Epithelial cell of proximal tubule (primary cell): ENCODE measurements at regions not wholly inside any gene's neighbourhood (a gene's known extent, or its start where the extent isn't known, plus 50 kb on each side); places are given as distances from the start of the nearest gene placed in this dataset.
"Not testable (repeated sequence)": the region's sequence is repeated elsewhere in the genome, so short reads cannot be mapped to it uniquely, and the experiment has no call there.

Source experiments
- DNase-seq: peaks from one replicate; pipeline ENCODE4 v3.0.0-alpha.2; 2011; ENCODE audit warnings: low read depth
- H3K4me3 ChIP-seq: 2 replicates; pipeline ENCODE4 v1.5.1; 2011; ENCODE audit warnings: low read depth, mild to moderate bottlenecking, low read length
- TF ChIP-seq, protein P1 (sequence below): conservative IDR thresholded peaks from 2 replicates; pipeline ENCODE4 v1.5.1; 2012; ENCODE audit warnings: low read depth, mild to moderate bottlenecking, low read length

DNA sequence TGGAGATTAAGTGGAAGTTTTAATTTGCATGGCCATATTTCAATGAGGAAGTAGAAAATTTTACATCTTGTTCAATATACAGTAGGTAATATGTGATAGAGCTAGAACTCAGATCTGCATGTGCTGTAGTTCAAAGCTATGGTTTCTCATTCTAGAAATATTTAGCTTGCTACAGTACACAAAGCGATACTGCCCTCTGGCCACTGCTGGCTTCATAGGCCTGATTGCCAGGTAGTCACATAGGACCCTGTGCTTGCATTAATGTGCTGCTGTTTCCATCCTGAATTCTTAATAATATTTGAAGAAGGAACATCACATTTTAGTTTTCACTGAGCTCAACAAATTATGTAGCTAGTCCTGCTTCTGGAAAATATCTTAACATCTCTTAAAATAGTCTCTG, 87.0 kb downstream of the PLSCR2 start:
- TF ChIP-seq, protein P1, sequence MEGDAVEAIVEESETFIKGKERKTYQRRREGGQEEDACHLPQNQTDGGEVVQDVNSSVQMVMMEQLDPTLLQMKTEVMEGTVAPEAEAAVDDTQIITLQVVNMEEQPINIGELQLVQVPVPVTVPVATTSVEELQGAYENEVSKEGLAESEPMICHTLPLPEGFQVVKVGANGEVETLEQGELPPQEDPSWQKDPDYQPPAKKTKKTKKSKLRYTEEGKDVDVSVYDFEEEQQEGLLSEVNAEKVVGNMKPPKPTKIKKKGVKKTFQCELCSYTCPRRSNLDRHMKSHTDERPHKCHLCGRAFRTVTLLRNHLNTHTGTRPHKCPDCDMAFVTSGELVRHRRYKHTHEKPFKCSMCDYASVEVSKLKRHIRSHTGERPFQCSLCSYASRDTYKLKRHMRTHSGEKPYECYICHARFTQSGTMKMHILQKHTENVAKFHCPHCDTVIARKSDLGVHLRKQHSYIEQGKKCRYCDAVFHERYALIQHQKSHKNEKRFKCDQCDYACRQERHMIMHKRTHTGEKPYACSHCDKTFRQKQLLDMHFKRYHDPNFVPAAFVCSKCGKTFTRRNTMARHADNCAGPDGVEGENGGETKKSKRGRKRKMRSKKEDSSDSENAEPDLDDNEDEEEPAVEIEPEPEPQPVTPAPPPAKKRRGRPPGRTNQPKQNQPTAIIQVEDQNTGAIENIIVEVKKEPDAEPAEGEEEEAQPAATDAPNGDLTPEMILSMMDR, result peak; percentile 60
- no peak overlapping the region for H3K4me3 ChIP-seq
- DNase-seq, result no peak

DNA sequence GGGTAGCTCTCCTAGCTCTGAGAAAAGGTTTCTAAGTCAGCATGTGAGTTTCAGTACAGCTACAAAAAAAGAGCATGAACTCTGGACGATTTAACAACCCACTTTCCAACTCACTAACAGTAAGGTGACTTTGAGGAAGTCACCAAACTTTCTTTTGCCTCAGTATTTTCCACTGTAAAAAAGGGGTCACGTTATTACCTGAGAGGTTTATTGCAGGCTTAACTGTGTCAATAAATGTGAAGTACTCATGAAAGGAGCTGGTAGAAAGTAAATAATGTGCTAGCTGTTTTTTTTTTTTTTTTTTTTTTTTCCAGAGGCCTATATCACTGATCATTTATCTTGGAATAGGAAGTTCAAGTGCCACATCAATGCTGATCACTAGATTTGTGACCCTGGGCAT, 89.3 kb downstream of the PLSCR2 start:
- TF ChIP-seq, protein P1, result no peak
- no peak for DNase-seq
- H3K4me3 ChIP-seq, result no peak overlapping the region

DNA sequence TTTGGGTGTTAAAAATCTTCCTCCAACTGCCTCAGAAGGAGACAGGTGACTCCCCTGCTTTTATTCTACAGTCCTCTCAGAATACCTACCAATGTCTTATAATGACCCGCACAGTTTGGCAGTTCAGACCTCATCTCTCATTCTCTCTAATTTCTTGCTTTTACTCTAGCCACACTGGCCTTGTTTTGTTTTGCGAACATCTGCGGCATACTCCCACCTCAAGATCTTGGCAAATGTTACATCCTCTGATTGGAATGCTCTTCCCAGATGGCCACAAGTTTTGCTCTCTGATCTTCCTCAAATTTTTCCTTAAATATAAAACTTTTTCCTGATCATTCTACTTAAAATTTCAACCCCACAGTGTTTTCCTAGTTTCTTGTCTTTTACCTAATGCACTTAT, 94.1 kb downstream of the PLSCR2 start:
- no peak for DNase-seq
- no peak overlapping the region for H3K4me3 ChIP-seq
- TF ChIP-seq, protein P1, result no peak

DNA sequence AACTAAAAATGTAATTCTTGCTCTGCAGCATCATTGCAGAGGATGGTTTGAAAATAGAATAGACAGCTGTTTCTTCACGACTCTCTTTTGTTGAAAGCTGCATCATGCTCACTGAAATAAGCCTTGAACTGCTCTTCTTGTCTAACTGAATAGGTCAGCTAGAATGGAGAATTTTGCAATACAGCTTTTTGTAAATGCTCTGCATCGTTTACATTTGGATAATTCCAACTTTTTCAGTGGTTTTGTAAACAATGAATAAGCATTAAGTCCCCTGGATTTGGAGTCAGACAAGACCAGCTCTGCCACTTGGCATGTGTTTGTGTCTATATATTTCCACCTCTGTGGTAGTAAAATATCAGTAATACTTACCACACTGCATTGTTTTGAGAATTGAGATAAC, 95.2 kb downstream of the PLSCR2 start:
- TF ChIP-seq, protein P1, result no peak
- DNase-seq, result no peak
- no peak overlapping the region for H3K4me3 ChIP-seq

DNA sequence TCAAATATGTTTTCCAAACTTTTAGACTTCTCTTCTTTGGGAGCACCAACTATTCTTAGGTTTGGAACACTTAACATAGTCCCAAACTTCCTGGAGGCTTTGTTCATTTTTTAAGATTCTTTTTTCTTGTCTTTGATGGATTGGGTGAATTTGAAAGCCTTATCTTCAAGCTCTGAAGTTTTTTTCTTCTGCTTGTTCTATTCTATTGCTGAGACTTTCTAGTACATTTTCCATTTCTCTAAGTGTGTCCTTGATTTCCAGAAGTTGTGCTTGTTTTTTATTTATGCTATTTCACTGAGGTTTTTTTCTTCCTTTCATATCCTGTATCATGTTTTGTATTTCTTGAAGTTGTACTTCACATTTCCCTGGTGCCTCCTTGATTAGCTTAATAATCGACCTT, 97.5 kb downstream of the PLSCR2 start:
- no peak for DNase-seq
- TF ChIP-seq, protein P1, result no peak
- no peak overlapping the region for H3K4me3 ChIP-seq

DNA sequence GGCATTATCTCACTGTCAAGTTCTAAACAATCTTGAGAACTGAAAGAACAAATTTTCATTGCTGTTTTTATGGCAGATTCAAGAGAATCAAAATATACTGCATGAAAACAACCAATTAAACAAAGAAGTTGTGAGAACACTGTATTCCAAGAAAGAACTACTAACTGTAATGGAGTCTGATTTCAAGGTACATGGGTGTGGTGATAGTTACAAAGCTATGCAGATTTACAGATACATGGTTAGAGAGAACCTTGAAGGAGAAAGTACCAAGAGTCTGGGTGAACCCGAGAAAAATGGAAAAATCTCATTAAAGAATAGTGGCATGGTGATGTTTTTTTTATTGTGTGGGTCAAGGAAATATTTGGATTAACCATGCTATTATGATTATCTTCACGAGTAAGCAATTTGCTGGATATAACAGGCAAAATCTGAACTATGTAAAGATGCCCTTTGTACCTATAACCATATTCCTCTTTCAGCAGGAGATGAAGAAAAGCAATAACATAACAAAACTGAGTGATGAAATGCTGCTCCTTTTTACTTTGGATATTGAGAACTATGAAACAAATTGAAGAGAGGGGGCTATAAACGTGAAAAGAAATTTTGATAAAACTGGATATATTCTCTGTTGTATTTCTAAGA, 100.4 kb downstream of the PLSCR2 start:
- H3K4me3 ChIP-seq, result no peak overlapping the region
- TF ChIP-seq, protein P1, result no peak
- no peak for DNase-seq

DNA sequence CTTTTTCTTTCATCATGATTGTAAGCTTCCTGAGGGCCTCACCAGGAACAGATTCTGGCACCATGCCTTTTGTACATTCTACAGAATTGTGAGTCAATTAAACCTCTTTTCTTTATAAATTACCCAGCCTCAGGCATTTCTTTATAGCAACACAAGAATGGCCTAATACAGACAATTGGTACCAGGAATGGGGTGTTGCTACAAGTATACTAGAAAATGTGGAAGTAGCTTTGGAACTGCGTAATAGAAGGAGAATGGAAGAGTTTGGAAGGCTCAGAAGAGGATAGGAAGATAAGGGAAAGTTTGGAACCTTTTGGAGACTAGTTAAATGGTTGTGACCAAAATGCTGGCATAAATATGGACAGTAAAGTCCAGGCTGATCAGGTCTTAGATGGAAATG, 108.9 kb upstream of the PLSCR4 start:
- TF ChIP-seq, protein P1, result no peak
- H3K4me3 ChIP-seq, result no peak overlapping the region
- DNase-seq, result no peak

DNA sequence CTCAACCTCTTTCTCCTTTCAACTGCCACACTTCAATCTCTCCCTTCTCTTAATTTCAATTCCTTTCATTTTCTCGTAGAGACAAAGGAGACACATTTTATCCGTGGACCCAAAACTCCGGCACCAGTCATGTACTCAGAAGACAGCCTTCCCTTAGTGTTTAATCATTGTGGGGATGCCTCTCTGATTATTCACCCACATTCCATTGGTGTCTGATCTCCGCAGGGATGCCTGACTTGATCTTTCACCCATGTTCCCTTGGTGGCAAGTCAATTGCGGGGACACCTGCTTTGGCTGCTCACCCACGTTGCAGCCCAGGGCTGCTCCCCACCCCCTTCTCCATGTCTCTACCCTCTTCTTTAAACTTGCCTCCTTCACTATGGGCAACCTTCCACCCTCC, 103.5 kb upstream of the PLSCR4 start:
- H3K4me3 ChIP-seq, DNase-seq: not testable (repeated sequence)
